ENCODE measurements at regions not wholly inside any gene's neighbourhood (a gene's known extent, or its start where the extent isn't known, plus 50 kb on each side); places are given as distances from the start of the nearest gene placed in this dataset.

GRCh38 chr16:64717871-64718270 is 404.0 kb downstream of the CDH11 start:
- TF ChIP-seq CTCF (IDR thresholded peaks at IDR 0.05; ENCODE audit: poor library complexity) (no peak), EZH2 (IDR thresholded peaks at IDR 0.05; ENCODE audit: borderline replicate concordance) (no peak)
